NCI-H2196 (cell line): ENCODE measurements at regions not wholly inside any gene's neighbourhood (a gene's known extent, or its start where the extent isn't known, plus 50 kb on each side); places are given as distances from the start of the nearest gene placed in this dataset.

ENCODE experiments used
- DNase-seq: peaks from one replicate; lab custom pipeline; 2025; ENCODE audit not compliant: unreplicated experiment; lab: John Stamatoyannopoulos, UW

GRCh38 chr11:130582176-130582575 lies 133.7 kb downstream of the ADAMTS15 start:
- DNase-seq, result no peak

GRCh38 chr11:130582981-130583380 lies 134.5 kb downstream of the ADAMTS15 start:
- no peak for DNase-seq

GRCh38 chr11:130583801-130584211 lies 135.4 kb downstream of the ADAMTS15 start:
- DNase-seq, result no peak

GRCh38 chr11:130585545-130585944 lies 137.1 kb downstream of the ADAMTS15 start:
- no peak for DNase-seq

GRCh38 chr11:130587658-130588057 lies 139.2 kb downstream of the ADAMTS15 start:
- DNase-seq, result no peak

GRCh38 chr11:130588471-130588870 lies 140.0 kb downstream of the ADAMTS15 start:
- no peak for DNase-seq

GRCh38 chr11:130592056-130592455 lies 143.6 kb downstream of the ADAMTS15 start:
- DNase-seq, result no peak

GRCh38 chr11:130593064-130593463 lies 144.6 kb downstream of the ADAMTS15 start:
- no peak for DNase-seq

- no peak for DNase-seq
These were observed 150.0 kb downstream of the ADAMTS15 start for GRCh38 chr11:130598433-130598832.

GRCh38 chr11:130599073-130599654 lies 150.7 kb downstream of the ADAMTS15 start:
- peak; percentile 66 for DNase-seq

- no peak for DNase-seq
These were observed 151.7 kb downstream of the ADAMTS15 start for GRCh38 chr11:130600139-130600538.

GRCh38 chr11:130600616-130601015 lies 152.2 kb downstream of the ADAMTS15 start:
- no peak for DNase-seq

- DNase-seq, result no peak
These were observed 152.7 kb downstream of the ADAMTS15 start for GRCh38 chr11:130601141-130601540.

- no peak for DNase-seq
These were observed 153.5 kb downstream of the ADAMTS15 start for GRCh38 chr11:130601764-130602460.

GRCh38 chr11:130602641-130603334 lies 154.3 kb downstream of the ADAMTS15 start:
- no peak for DNase-seq

GRCh38 chr11:130603335-130603906 lies 155.0 kb downstream of the ADAMTS15 start:
- peak; percentile 47 for DNase-seq

GRCh38 chr11:130604606-130605005 lies 156.2 kb downstream of the ADAMTS15 start:
- no peak for DNase-seq

- DNase-seq, result no peak
These were observed 157.7 kb downstream of the ADAMTS15 start for GRCh38 chr11:130606178-130606577.

GRCh38 chr11:130606781-130607511 lies 158.5 kb downstream of the ADAMTS15 start:
- no peak for DNase-seq

GRCh38 chr11:130608287-130608686 lies 159.8 kb downstream of the ADAMTS15 start:
- no peak for DNase-seq
